Parathyroid adenoma (tissue), 2 donors: ENCODE measurements at regions not wholly inside any gene's neighbourhood (a gene's known extent, or its start where the extent isn't known, plus 50 kb on each side); places are given as distances from the start of the nearest gene placed in this dataset.

Experiments used
- H2AFZ ChIP-seq: fragments of 300-600 bp; sonication (generic); one replicate; pipeline ENCODE4 v1.7.0; 2017; ENCODE audit warnings: antibody characterized with exemption, mild to moderate bottlenecking
- H3K27ac ChIP-seq: fragments of 300-600 bp; sonication (generic); one replicate; pipeline ENCODE4 v1.7.0; 2017
- H3K27me3 ChIP-seq: fragments of 300-600 bp; sonication (generic); one replicate; pipeline ENCODE4 v1.7.0; 2017; ENCODE audit warnings: low read length; ENCODE audit not compliant: control insufficient read depth, insufficient read depth
- H3K36me3 ChIP-seq: fragments of 300-600 bp; sonication (generic); one replicate; pipeline ENCODE4 v1.7.0; 2017; ENCODE audit warnings: low read length; ENCODE audit not compliant: control insufficient read depth, insufficient read depth
- H3K4me1 ChIP-seq: fragments of 300-600 bp; sonication (generic); one replicate; pipeline ENCODE4 v1.7.0; 2017; ENCODE audit warnings: control low read depth
- H3K4me2 ChIP-seq: fragments of 300-600 bp; sonication (generic); one replicate; pipeline ENCODE4 v1.7.0; 2017; ENCODE audit warnings: low read length
- H3K4me3 ChIP-seq: fragments of 300-600 bp; sonication (generic); one replicate; pipeline ENCODE4 v1.7.0; 2017; ENCODE audit warnings: low read depth, low read length
- H3K79me2 ChIP-seq: fragments of 300-600 bp; sonication (generic); one replicate; pipeline ENCODE4 v1.7.0; 2017; ENCODE audit warnings: control low read depth
- H3K9ac ChIP-seq: fragments of 300-600 bp; sonication (generic); one replicate; pipeline ENCODE4 v1.7.0; 2017; ENCODE audit warnings: mild to moderate bottlenecking
- H3K9me3 ChIP-seq: fragments of 300-600 bp; sonication (generic); one replicate; pipeline ENCODE4 v1.7.0; 2017; ENCODE audit warnings: low read length; ENCODE audit not compliant: control insufficient read depth
- CTCF ChIP-seq: fragments of 300-600 bp; sonication (generic); IDR thresholded peaks from one replicate; pipeline ENCODE4 v1.7.0; 2017; ENCODE audit warnings: antibody characterized with exemption, mild to moderate bottlenecking
- donor health status: primary hyperparathyroidism.

- Histone ChIP-seq H2AFZ (no peak overlapping the region), H3K27me3 (no peaks in the 10 kb centered on the region), H3K4me2 (no peak overlapping the region), H3K9ac (no peak overlapping the region), H3K4me1 (no peaks in the 10 kb centered on the region), H3K79me2 (no peaks in the 10 kb centered on the region), H3K4me3 (no peak overlapping the region), H3K9me3 (no peaks in the 10 kb centered on the region), H3K27ac (no peak overlapping the region), H3K36me3 (no peaks in the 10 kb centered on the region)
- TF ChIP-seq CTCF = no peak
These were observed 519.3 kb upstream of the CADM2 start for GRCh38 chr3:84439476-84439875.

- H2AFZ ChIP-seq = no peak overlapping the region
- no peaks in the 10 kb centered on the region for H3K79me2 ChIP-seq
- no peaks in the 10 kb centered on the region for H3K27me3 ChIP-seq
- no peaks in the 10 kb centered on the region for H3K36me3 ChIP-seq
- no peak overlapping the region for H3K9ac ChIP-seq
- H3K4me1 ChIP-seq = no peaks in the 10 kb centered on the region
- H3K9me3 ChIP-seq = no peaks in the 10 kb centered on the region
- TF ChIP-seq CTCF = no peak
- H3K4me3 ChIP-seq = no peak overlapping the region
- no peak overlapping the region for H3K27ac ChIP-seq
- no peak overlapping the region for H3K4me2 ChIP-seq
These were observed 518.5 kb upstream of the CADM2 start for GRCh38 chr3:84440291-84440690.

- no peak overlapping the region for H2AFZ ChIP-seq
- H3K4me2 ChIP-seq = no peak overlapping the region
- H3K79me2 ChIP-seq = no peaks in the 10 kb centered on the region
- H3K27me3 ChIP-seq = no peaks in the 10 kb centered on the region
- TF ChIP-seq CTCF = no peak
- H3K9me3 ChIP-seq = no peaks in the 10 kb centered on the region
- H3K27ac ChIP-seq = no peak overlapping the region
- H3K36me3 ChIP-seq = no peaks in the 10 kb centered on the region
- no peaks in the 10 kb centered on the region for H3K4me1 ChIP-seq
- H3K9ac ChIP-seq = no peak overlapping the region
- H3K4me3 ChIP-seq = no peak overlapping the region
These were observed 516.3 kb upstream of the CADM2 start for GRCh38 chr3:84442533-84442932.

- no peak overlapping the region for H3K4me3 ChIP-seq
- TF ChIP-seq CTCF = no peak
- no peaks in the 10 kb centered on the region for H3K79me2 ChIP-seq
- no peak overlapping the region for H2AFZ ChIP-seq
- H3K27me3 ChIP-seq = no peaks in the 10 kb centered on the region
- H3K9ac ChIP-seq = no peak overlapping the region
- H3K36me3 ChIP-seq = no peaks in the 10 kb centered on the region
- H3K27ac ChIP-seq = no peak overlapping the region
- no peaks in the 10 kb centered on the region for H3K9me3 ChIP-seq
- H3K4me2 ChIP-seq = no peak overlapping the region
- no peaks in the 10 kb centered on the region for H3K4me1 ChIP-seq
These were observed 513.9 kb upstream of the CADM2 start for GRCh38 chr3:84444726-84445521.

GRCh38 chr3:84487296-84487695 is 471.5 kb upstream of the CADM2 start:
- Histone ChIP-seq H3K4me2 (no peak overlapping the region), H3K4me1 (no peaks in the 10 kb centered on the region), H3K4me3 (no peak overlapping the region), H3K9ac (no peak overlapping the region), H3K27me3 (no peaks in the 10 kb centered on the region), H3K27ac (no peak overlapping the region), H2AFZ (no peak overlapping the region), H3K9me3 (no peaks in the 10 kb centered on the region), H3K36me3 (no peaks in the 10 kb centered on the region), H3K79me2 (no peaks in the 10 kb centered on the region)
- no peak for TF ChIP-seq CTCF
